HepG2 (cell line): ENCODE measurements at regions not wholly inside any gene's neighbourhood (a gene's known extent, or its start where the extent isn't known, plus 50 kb on each side); places are given as distances from the start of the nearest gene placed in this dataset.

Experiments used
- ARID5B ChIP-seq: IDR thresholded peaks from 2 replicates; pipeline ENCODE4 v1.4.0; 2020; ENCODE audit warnings: mild to moderate bottlenecking, missing genetic modification reagents
- ATF7 ChIP-seq, 2 experiments: fragments of 450-650 bp in 1 of 2; sonication (generic) in 1 of 2; formaldehyde crosslinking in 1 of 2; IDR thresholded peaks; 2 replicates each; pipeline versions ENCODE4 v1.4.0 to v1.6.1; 2016 to 2020; ENCODE audit warnings: antibody characterized with exemption in 1 of 2, mild to moderate bottlenecking in 1 of 2, missing genetic modification reagents in 1 of 2
- ATM ChIP-seq: fragments of 450-650 bp; IDR thresholded peaks from 2 replicates; pipeline ENCODE4 v1.7.1; 2017; ENCODE audit warnings: mild to moderate bottlenecking, borderline replicate concordance
- CREBL2 ChIP-seq: sonication (generic); formaldehyde crosslinking; IDR thresholded peaks from 2 replicates; pipeline ENCODE4 v1.8.1; 2023; ENCODE audit warnings: missing genetic modification reagents, mild to moderate bottlenecking, borderline replicate concordance
- CSRNP1 ChIP-seq: sonication (generic); formaldehyde crosslinking; IDR thresholded peaks from 2 replicates; pipeline ENCODE4 v1.8.1; 2023; ENCODE audit warnings: mild to moderate bottlenecking, missing genetic modification reagents
- DNMT3B ChIP-seq: conservative IDR thresholded peaks from 2 replicates; pipeline ENCODE4 v1.6.1; 2016; ENCODE audit warnings: missing biosample characterization, control low read depth
- E2F2 ChIP-seq: sonication (generic); formaldehyde crosslinking; IDR thresholded peaks from 2 replicates; pipeline ENCODE4 v1.4.0; 2020; ENCODE audit warnings: missing genetic modification reagents, borderline replicate concordance
- FOXK2 ChIP-seq: fragments of 450-650 bp; IDR thresholded peaks from 2 replicates; pipeline ENCODE4 v1.6.1; 2016
- MAF1 ChIP-seq: sonication (generic); formaldehyde crosslinking; IDR thresholded peaks from 2 replicates; pipeline ENCODE4 v1.5.0; 2020; ENCODE audit warnings: missing genetic modification reagents, borderline replicate concordance
- MTF1 ChIP-seq: sonication (generic); formaldehyde crosslinking; IDR thresholded peaks from 2 replicates; pipeline ENCODE4 v1.5.0; 2020; ENCODE audit warnings: missing genetic modification reagents
- MXD1 ChIP-seq: sonication (generic); formaldehyde crosslinking; IDR thresholded peaks from 2 replicates; pipeline ENCODE4 v1.4.0; 2020; ENCODE audit warnings: mild to moderate bottlenecking, missing genetic modification reagents
- NFYB ChIP-seq: sonication (generic); formaldehyde crosslinking; IDR thresholded peaks from 2 replicates; pipeline ENCODE4 v1.4.0; 2020; ENCODE audit warnings: missing genetic modification reagents
- NR2F6 ChIP-seq, 2 experiments: IDR thresholded peaks; 2 replicates each; pipeline ENCODE4 v1.6.1; 2016; ENCODE audit warnings: antibody characterized with exemption in 1 of 2, mild to moderate bottlenecking in 1 of 2
- SALL2 ChIP-seq: sonication (generic); formaldehyde crosslinking; IDR thresholded peaks from 2 replicates; pipeline ENCODE4 v1.8.1; 2023; ENCODE audit warnings: mild to moderate bottlenecking, missing genetic modification reagents, inconsistent platforms
- TARDBP ChIP-seq: sonication (generic); formaldehyde crosslinking; IDR thresholded peaks from 2 replicates; pipeline ENCODE4 v1.8.0; 2022; ENCODE audit warnings: mild to moderate bottlenecking, missing genetic modification reagents
- THAP7 ChIP-seq: sonication (generic); formaldehyde crosslinking; IDR thresholded peaks from 2 replicates; pipeline ENCODE4 v1.8.1; 2023; ENCODE audit warnings: mild to moderate bottlenecking, missing genetic modification reagents
- ZNF121 ChIP-seq: sonication (generic); formaldehyde crosslinking; IDR thresholded peaks from 2 replicates; pipeline ENCODE4 v1.5.0; 2020; ENCODE audit warnings: mild to moderate bottlenecking, missing genetic modification reagents
- ZNF260 ChIP-seq: sonication (generic); formaldehyde crosslinking; IDR thresholded peaks from 2 replicates; pipeline ENCODE4 v1.4.0; 2020; ENCODE audit warnings: missing genetic modification reagents, low read depth, mild to moderate bottlenecking, borderline replicate concordance
- ZNF350 ChIP-seq: sonication (generic); formaldehyde crosslinking; IDR thresholded peaks from 2 replicates; pipeline ENCODE4 v1.4.0; 2020; ENCODE audit warnings: mild to moderate bottlenecking, low read depth, missing genetic modification reagents, borderline replicate concordance
- ZNF577 ChIP-seq: sonication (generic); formaldehyde crosslinking; IDR thresholded peaks from 2 replicates; pipeline ENCODE4 v1.4.0; 2020; ENCODE audit warnings: mild to moderate bottlenecking, low read depth, missing genetic modification reagents, borderline replicate concordance
- ZNF782 ChIP-seq: sonication (generic); formaldehyde crosslinking; IDR thresholded peaks from 2 replicates; pipeline ENCODE4 v1.4.0; 2020; ENCODE audit warnings: missing genetic modification reagents, mild to moderate bottlenecking, borderline replicate concordance
- ZNF878 ChIP-seq: sonication (generic); formaldehyde crosslinking; IDR thresholded peaks from 2 replicates; pipeline ENCODE4 v1.8.1; 2023; ENCODE audit warnings: mild to moderate bottlenecking, missing genetic modification reagents, moderate library complexity

- TF ChIP-seq CSRNP1 (no peak), FOXK2 (no peak), SALL2 (CRISPR knock-in tag) (peak; percentile 79; the same call in 1 of the 2 replicates), MTF1 (CRISPR knock-in tag) (no peak), MXD1 (CRISPR knock-in tag) (peak; percentile 65; the same call in 1 of the 2 replicates), TARDBP (CRISPR knock-in tag) (no peak), ARID5B (CRISPR knock-in tag) (peak; percentile 64), DNMT3B (CRISPR knock-in tag) (no peak), ZNF878 (CRISPR knock-in tag) (no peak), E2F2 (CRISPR knock-in tag) (no peak), MAF1 (no peak), ZNF577 (CRISPR knock-in tag) (no peak), ATF7 (IDR thresholded peaks at IDR 0.05) (no peak), ATF7 (CRISPR knock-in tag; IDR thresholded peaks at IDR 0.05) (no peak), ZNF350 (CRISPR knock-in tag) (no peak), NFYB (CRISPR knock-in tag) (peak; percentile 75), ATM (no peak), ZNF121 (CRISPR knock-in tag) (peak; percentile 57; the same call in 1 of the 2 replicates), CREBL2 (no peak), ZNF782 (CRISPR knock-in tag) (no peak; the same call in 1 of the 2 replicates), NR2F6 (IDR thresholded peaks at IDR 0.05) (no peak), NR2F6 (CRISPR knock-in tag; IDR thresholded peaks at IDR 0.05) (no peak), THAP7 (CRISPR knock-in tag) (no peak), ZNF260 (no peak)
Measured at GRCh38 chr1:54488065-54488750, 59.8 kb upstream of the ACOT11 start (continued).
